Ovary (tissue), 3 donors: ENCODE measurements at regions not wholly inside any gene's neighbourhood (a gene's known extent, or its start where the extent isn't known, plus 50 kb on each side); places are given as distances from the start of the nearest gene placed in this dataset.

Experiments
- CTCF ChIP-seq, 3 donors: fragments of 450-650 bp in 2 of 3; fragments of 200-600 bp in 1 of 3; IDR thresholded peaks; one replicate each; pipeline versions ENCODE4 v1.5.1 to v1.8.0; 2016 to 2022; ENCODE audit warnings: antibody characterized with exemption in 3 of 3, mild to moderate bottlenecking in 1 of 3
- POLR2A ChIP-seq: fragments of 450-650 bp; IDR thresholded peaks from one replicate; pipeline ENCODE4 v1.6.1; 2017; ENCODE audit warnings: antibody characterized with exemption, mild to moderate bottlenecking, moderate library complexity
- donor health status: DM: no; HTN: no; CAD: no.

GRCh38 chr7:46297515-46297914, 376.4 kb upstream of the IGFBP3 start:
- TF ChIP-seq CTCF (IDR thresholded peaks at IDR 0.05) (no peak), POLR2A (no peak)
